ENCODE measurements at regions not wholly inside any gene's neighbourhood (a gene's known extent, or its start where the extent isn't known, plus 50 kb on each side); places are given as distances from the start of the nearest gene placed in this dataset.

GRCh38 chr6:92024110-92024509 lies 1395.2 kb downstream of the EPHA7 start:
- no peaks in the 10 kb centered on the region for H3K9me3 Mint-ChIP-seq
- ChIA-PET CTCF (no interaction called here), POLR2A (no interaction called here)
- no peaks in the 10 kb centered on the region for H3K27me3 Mint-ChIP-seq
- TF ChIP-seq CTCF (IDR thresholded peaks at IDR 0.05): no peak
- ATAC-seq (no peak), DNase-seq (no peak)
- intact Hi-C loops (cut with micrococcal nuclease): no loop called here
- H3K27ac Mint-ChIP-seq: no peak overlapping the region
- H3K4me3 Mint-ChIP-seq: no peak overlapping the region
- H3K4me1 Mint-ChIP-seq (ENCODE audit: low read depth): no peaks in the 10 kb centered on the region
- no peaks in the 10 kb centered on the region for H3K36me3 Mint-ChIP-seq (ENCODE audit: low read depth)

- ChIA-PET POLR2A (no interaction called here), CTCF (no interaction called here)
- TF ChIP-seq CTCF (IDR thresholded peaks at IDR 0.05): no peak
- Mint-ChIP-seq H3K27me3 (no peaks in the 10 kb centered on the region), H3K27ac (no peak overlapping the region), H3K9me3 (no peaks in the 10 kb centered on the region), H3K36me3 (ENCODE audit: low read depth) (no peaks in the 10 kb centered on the region), H3K4me3 (no peak overlapping the region), H3K4me1 (ENCODE audit: low read depth) (no peaks in the 10 kb centered on the region)
- DNase-seq (no peak), ATAC-seq (no peak)
- intact Hi-C loops (cut with micrococcal nuclease): no loop called here
Measured at GRCh38 chr6:92023410-92023966, 1395.9 kb downstream of the EPHA7 start.

- Mint-ChIP-seq H3K4me1 (ENCODE audit: low read depth) (no peaks in the 10 kb centered on the region), H3K4me3 (no peak overlapping the region), H3K27ac (no peak overlapping the region), H3K36me3 (ENCODE audit: low read depth) (no peaks in the 10 kb centered on the region), H3K27me3 (no peaks in the 10 kb centered on the region), H3K9me3 (peaks cover 10% of the 10 kb centered on the region)
- no peak for DNase-seq
- ChIA-PET POLR2A (no interaction called here), CTCF (no interaction called here)
- no peak for TF ChIP-seq CTCF (IDR thresholded peaks at IDR 0.05)
- intact Hi-C loops (cut with micrococcal nuclease): no loop called here
- no peak for ATAC-seq
Measured at GRCh38 chr6:92011681-92012245, 1407.6 kb downstream of the EPHA7 start.

- no peak for TF ChIP-seq CTCF (IDR thresholded peaks at IDR 0.05)
- H3K4me3 Mint-ChIP-seq: no peak overlapping the region
- no peaks in the 10 kb centered on the region for H3K36me3 Mint-ChIP-seq (ENCODE audit: low read depth)
- ChIA-PET CTCF (no interaction called here), POLR2A (no interaction called here)
- H3K4me1 Mint-ChIP-seq (ENCODE audit: low read depth): no peaks in the 10 kb centered on the region
- H3K27ac Mint-ChIP-seq: no peak overlapping the region
- intact Hi-C loops (cut with micrococcal nuclease): no loop called here
- no peaks in the 10 kb centered on the region for H3K27me3 Mint-ChIP-seq
- peaks cover 8% of the 10 kb centered on the region for H3K9me3 Mint-ChIP-seq
- ATAC-seq (no peak), DNase-seq (no peak)
Measured at GRCh38 chr6:92008757-92009502, 1410.4 kb downstream of the EPHA7 start.

GRCh38 chr6:92000112-92000511 lies 1413.2 kb upstream of the MAP3K7 start:
- ChIA-PET CTCF (no interaction called here), POLR2A (no interaction called here)
- no peak for ATAC-seq
- Mint-ChIP-seq H3K4me1 (ENCODE audit: low read depth) (no peaks in the 10 kb centered on the region), H3K27ac (no peak overlapping the region), H3K4me3 (no peak overlapping the region), H3K27me3 (no peaks in the 10 kb centered on the region), H3K36me3 (ENCODE audit: low read depth) (no peaks in the 10 kb centered on the region), H3K9me3 (peaks cover 10% of the 10 kb centered on the region)
- DNase-seq: no peak
- intact Hi-C loops (cut with micrococcal nuclease): no loop called here
- TF ChIP-seq CTCF (IDR thresholded peaks at IDR 0.05): no peak

All from activated CD8-positive, alpha-beta T cell treated with anti-CD3 and anti-CD28 coated beads for 36 hours (primary cell).